B cell (primary cell): ENCODE measurements at regions not wholly inside any gene's neighbourhood (a gene's known extent, or its start where the extent isn't known, plus 50 kb on each side); places are given as distances from the start of the nearest gene placed in this dataset.

ENCODE experiments used
- ATAC-seq: fragments of 200-7000 bp; cut with Tn5 transposase; one replicate; pipeline ENCODE4 v1.10.0; 2021; ENCODE audit warnings: low read depth, mild to moderate bottlenecking, moderate number of reproducible peaks, moderate library complexity
- CTCF ChIA-PET: fragments of 350-600 bp; sonication (Branson Sonifier 250); formaldehyde crosslinking; loops from one replicate; lab custom pipeline; 2021; ENCODE audit warnings: antibody characterized with exemption, inconsistent platforms; lab: Charles Lee
- POLR2A ChIA-PET: fragments of 350-600 bp; sonication (Branson Sonifier 250); formaldehyde crosslinking; loops from one replicate; lab custom pipeline; 2021; ENCODE audit warnings: antibody characterized with exemption; lab: Charles Lee
- DNase-seq: peaks from one replicate; pipeline ENCODE4 v3.0.0; 2013
- H2AFZ ChIP-seq: 2 replicates; pipeline ENCODE4 v1.6.1; 2012; ENCODE audit warnings: mild to moderate bottlenecking, low read depth, low read length; ENCODE audit not compliant: insufficient read depth, poor library complexity, severe bottlenecking
- H3K27ac ChIP-seq, 2 donors: 1 replicate in 1 of 2; 2 replicates in 1 of 2; pipeline ENCODE4 v1.5.1; 2012 to 2013; ENCODE audit warnings: low read length in 2 of 2, mild to moderate bottlenecking in 2 of 2, moderate library complexity in 1 of 2
- H3K27me3 ChIP-seq, 4 experiments: fragments of 200-600 bp in 1 of 4; sonication (generic) in 1 of 4; replicated peaks in 1 of 4; 1 replicate in 2 of 4; 2 replicates in 2 of 4; pipeline versions ENCODE4 v1.6.1 to v1.7.0; 2013 to 2016; ENCODE audit warnings: low read length in 3 of 4, mild to moderate bottlenecking in 2 of 4, mixed read lengths in 1 of 4, moderate library complexity in 1 of 4; ENCODE audit not compliant: insufficient read depth in 4 of 4, control insufficient read depth in 3 of 4; ENCODE audit errors: control extremely low read depth in 1 of 4
- H3K36me3 ChIP-seq, 2 experiments: replicated peaks in 1 of 2; 1 replicate in 1 of 2; 2 replicates in 1 of 2; pipeline versions ENCODE4 v1.6.1 to v1.7.1; 2013; ENCODE audit warnings: low read length in 1 of 2; ENCODE audit not compliant: insufficient read depth in 2 of 2, control insufficient read depth in 1 of 2; ENCODE audit errors: control extremely low read depth in 1 of 2, extremely low read depth in 1 of 2
- H3K4me1 ChIP-seq, 2 donors: fragments of 200-600 bp in 1 of 2; sonication (generic) in 1 of 2; 1 replicate in 1 of 2; 2 replicates in 1 of 2; pipeline versions ENCODE4 v1.5.1 to v1.6.1; 2013 to 2017; ENCODE audit warnings: low read length in 2 of 2; ENCODE audit not compliant: control insufficient read depth in 2 of 2, insufficient read depth in 2 of 2
- H3K4me2 ChIP-seq: replicated peaks from 2 replicates; pipeline ENCODE3; 2012; ENCODE audit warnings: mild to moderate bottlenecking, low read depth, low read length; ENCODE audit not compliant: poor library complexity, severe bottlenecking
- H3K4me3 ChIP-seq, 5 experiments: fragments of 200-600 bp in 1 of 5; sonication (generic) in 1 of 5; 1 replicate in 3 of 5; 2 replicates in 2 of 5; pipeline versions ENCODE4 v1.5.1 to v1.7.0; 2011 to 2016; ENCODE audit warnings: low read length in 4 of 5, mild to moderate bottlenecking in 4 of 5, low read depth in 2 of 5, control low read depth in 1 of 5, moderate library complexity in 1 of 5; ENCODE audit not compliant: insufficient read depth in 1 of 5; ENCODE audit errors: control extremely low read depth in 1 of 5, extremely low read depth in 1 of 5
- H3K79me2 ChIP-seq: fragments of 200-600 bp; sonication (generic); one replicate; pipeline ENCODE4 v1.6.0; 2016; ENCODE audit warnings: low read length; ENCODE audit not compliant: control insufficient read depth, insufficient read depth
- H3K9ac ChIP-seq: fragments of 200-600 bp; sonication (generic); 2 replicates; pipeline ENCODE4 v1.6.1; 2017; ENCODE audit warnings: mild to moderate bottlenecking, low read length, moderate library complexity
- H3K9me3 ChIP-seq, 3 donors: one replicate each; pipeline versions ENCODE4 v1.6.1 to v1.7.1; 2013; ENCODE audit warnings: low read length in 2 of 3; ENCODE audit not compliant: control insufficient read depth in 2 of 3, insufficient read depth in 1 of 3; ENCODE audit errors: control extremely low read depth in 1 of 3
- H4K20me1 ChIP-seq: 2 replicates; pipeline ENCODE4 v1.6.0; 2012; ENCODE audit warnings: mild to moderate bottlenecking, low read length; ENCODE audit not compliant: insufficient read depth, control insufficient read depth, poor library complexity, severe bottlenecking
- H3K27ac Mint-ChIP-seq: one replicate; pipeline ENCODE4 v1.8.0; 2021; ENCODE audit warnings: mixed read lengths
- H3K27me3 Mint-ChIP-seq: one replicate; pipeline ENCODE4 v1.8.0; 2021; ENCODE audit warnings: mixed read lengths
- H3K4me1 Mint-ChIP-seq: one replicate; pipeline ENCODE4 v1.8.0; 2021; ENCODE audit warnings: mixed read lengths
- H3K4me3 Mint-ChIP-seq: one replicate; pipeline ENCODE4 v1.8.0; 2021; ENCODE audit warnings: mixed read lengths
- H3K9me3 Mint-ChIP-seq: one replicate; pipeline ENCODE4 v1.8.0; 2022; ENCODE audit warnings: mixed read lengths; ENCODE audit not compliant: insufficient read depth
- EZH2 ChIP-seq: IDR thresholded peaks from 2 replicates; pipeline ENCODE4 v1.6.1; 2012; ENCODE audit warnings: borderline replicate concordance, low read depth, mild to moderate bottlenecking, moderate library complexity, low read length; ENCODE audit not compliant: insufficient read depth, poor library complexity, severe bottlenecking
- WGBS: methylation state at CpG from one replicate; pipeline ENCODE4 v1.1.5; 2013; ENCODE audit warnings: missing lambda C conversion rate; ENCODE audit not compliant: insufficient coverage; 5-methylcytosine and 5-hydroxymethylcytosine counted together
- intact Hi-C: fragments of 100-400 bp; cut with micrococcal nuclease; formaldehyde crosslinking; loops from one replicate; pipeline ENCODE4 v1.10.0; 2022
- TF ChIP-seq, protein P1 (sequence below): fragments of 200-600 bp; IDR thresholded peaks from one replicate; pipeline ENCODE4 v1.8.0; 2022; ENCODE audit warnings: antibody characterized with exemption, mild to moderate bottlenecking

- POLR2A ChIA-PET = no interaction called here
- no peak for ATAC-seq
- no peak overlapping the region for H3K27ac ChIP-seq
Observed at GRCh38 chr13:40148101-40148500, 492.6 kb downstream of the COG6 start.

DNA sequence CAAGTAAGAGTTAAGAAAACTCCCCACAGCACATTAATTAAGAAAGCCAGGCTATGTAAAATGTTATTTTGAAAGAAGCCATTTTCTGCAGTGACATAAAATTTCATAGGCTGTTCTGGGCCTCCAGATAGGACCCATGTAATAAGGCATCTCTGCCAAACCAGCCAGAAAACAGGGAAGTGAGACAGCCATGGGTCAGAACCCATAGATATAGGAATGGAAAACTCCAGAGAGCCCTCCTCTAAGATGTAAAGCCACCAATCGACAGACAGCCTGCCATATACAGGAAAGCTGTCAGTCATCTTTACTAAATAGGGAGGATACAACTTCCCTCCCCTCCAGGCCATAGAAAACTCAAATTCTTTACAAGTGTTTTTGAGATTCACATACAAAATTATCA lies 493.3 kb downstream of the COG6 start:
- TF ChIP-seq, protein P1, sequence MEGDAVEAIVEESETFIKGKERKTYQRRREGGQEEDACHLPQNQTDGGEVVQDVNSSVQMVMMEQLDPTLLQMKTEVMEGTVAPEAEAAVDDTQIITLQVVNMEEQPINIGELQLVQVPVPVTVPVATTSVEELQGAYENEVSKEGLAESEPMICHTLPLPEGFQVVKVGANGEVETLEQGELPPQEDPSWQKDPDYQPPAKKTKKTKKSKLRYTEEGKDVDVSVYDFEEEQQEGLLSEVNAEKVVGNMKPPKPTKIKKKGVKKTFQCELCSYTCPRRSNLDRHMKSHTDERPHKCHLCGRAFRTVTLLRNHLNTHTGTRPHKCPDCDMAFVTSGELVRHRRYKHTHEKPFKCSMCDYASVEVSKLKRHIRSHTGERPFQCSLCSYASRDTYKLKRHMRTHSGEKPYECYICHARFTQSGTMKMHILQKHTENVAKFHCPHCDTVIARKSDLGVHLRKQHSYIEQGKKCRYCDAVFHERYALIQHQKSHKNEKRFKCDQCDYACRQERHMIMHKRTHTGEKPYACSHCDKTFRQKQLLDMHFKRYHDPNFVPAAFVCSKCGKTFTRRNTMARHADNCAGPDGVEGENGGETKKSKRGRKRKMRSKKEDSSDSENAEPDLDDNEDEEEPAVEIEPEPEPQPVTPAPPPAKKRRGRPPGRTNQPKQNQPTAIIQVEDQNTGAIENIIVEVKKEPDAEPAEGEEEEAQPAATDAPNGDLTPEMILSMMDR = no peak
- no peak for TF ChIP-seq EZH2
- no peaks in the 10 kb centered on the region for H3K9me3 Mint-ChIP-seq
- ChIA-PET CTCF (interaction anchor here (1.7 kb wide), 1 partner anchor 21 kb away, joined by 4 read pairs; no protein-coding TSS in a partner anchor), POLR2A (no interaction called here)
- no peak for DNase-seq
- Histone ChIP-seq H3K9me3 (no peaks in the 10 kb centered on the region), H3K27me3 (no peaks in the 10 kb centered on the region), H3K27ac (no peak overlapping the region), H3K4me2 (no peak overlapping the region), H3K4me1 (peaks cover 12 to 19% of the 10 kb centered on the region in 2 donors), H3K9ac (no peak overlapping the region), H3K4me3 (no peak overlapping the region), H4K20me1 (no peaks in the 10 kb centered on the region), H3K79me2 (no peaks in the 10 kb centered on the region), H2AFZ (no peak overlapping the region), H3K36me3 (no peaks in the 10 kb centered on the region)
- H3K27ac Mint-ChIP-seq = no peak overlapping the region
- no peaks in the 10 kb centered on the region for H3K27me3 Mint-ChIP-seq
- no peak for ATAC-seq
- intact Hi-C loops = no loop called here
- WGBS = no CpG with 5 or more reads among the region's 1 CpG
- H3K4me3 Mint-ChIP-seq = no peak overlapping the region
- H3K4me1 Mint-ChIP-seq = peaks cover 23% of the 10 kb centered on the region

More at GRCh38 chr13:40148101-40148500, 492.6 kb downstream of the COG6 start:
- peaks cover 29% of the 10 kb centered on the region for H3K4me1 Mint-ChIP-seq
- TF ChIP-seq, protein P1 = no peak
- TF ChIP-seq EZH2 = no peak
- peak; percentile 16 for DNase-seq
- H3K9me3 ChIP-seq = no peaks in the 10 kb centered on the region
- H3K27me3 ChIP-seq = no peaks in the 10 kb centered on the region
- H3K9ac ChIP-seq = no peak overlapping the region
- H3K4me3 ChIP-seq = no peak overlapping the region
- H3K4me3 Mint-ChIP-seq = no peak overlapping the region
- H3K4me2 ChIP-seq = no peak overlapping the region
- CTCF ChIA-PET = no interaction called here
- no peaks in the 10 kb centered on the region for H3K9me3 Mint-ChIP-seq
- H3K27ac Mint-ChIP-seq = no peak overlapping the region
- no peaks in the 10 kb centered on the region for H3K36me3 ChIP-seq
- H4K20me1 ChIP-seq = no peaks in the 10 kb centered on the region
- H3K27me3 Mint-ChIP-seq = peaks cover 3% of the 10 kb centered on the region
- H3K79me2 ChIP-seq = no peaks in the 10 kb centered on the region
- no peak overlapping the region for H2AFZ ChIP-seq
- intact Hi-C loops = no loop called here
- H3K4me1 ChIP-seq = peaks cover 19 to 26% of the 10 kb centered on the region in 2 donors
- no CpG with 5 or more reads among the region's 4 CpGs for WGBS
